HepG2 (cell line): ENCODE measurements at regions not wholly inside any gene's neighbourhood (a gene's known extent, or its start where the extent isn't known, plus 50 kb on each side); places are given as distances from the start of the nearest gene placed in this dataset.

ENCODE experiments used
- ATAC-seq: fragments of 200-7000 bp; cut with Tn5 transposase; 3 replicates; pipeline ENCODE4 v1.9.1; 2020; ENCODE audit warnings: mild to moderate bottlenecking, moderate library complexity
- BruUV-seq: library from RNA; stranded (reverse); fragments of 400-500 nt; replicated peaks from 2 replicates; lab custom pipeline; 2021; lab: Mats Ljungman, UMichigan
- CTCF ChIA-PET: fragments of 300-600 bp; formaldehyde crosslinking; extraction: SDS; loops from one replicate; lab custom pipeline; 2021; ENCODE audit warnings: low total read pairs, inconsistent platforms, low intra/inter-chr PET ratio; lab: Yijun Ruan, JAX
- POLR2A ChIA-PET: fragments of 350-600 bp; sonication (Branson Sonifier 250); formaldehyde crosslinking; loops from one replicate; lab custom pipeline; 2020; ENCODE audit warnings: antibody characterized with exemption, inconsistent platforms; lab: Yijun Ruan, JAX
- DNase-seq: peaks from one replicate; pipeline ENCODE4 v3.0.0-alpha.2; 2015; ENCODE audit warnings: low spot score
- FAIRE-seq: peaks from 3 replicates; lab custom pipeline; 2011; peaks lifted over from hg19 to GRCh38; lab: Jason Lieb, UNC
- H2AFZ ChIP-seq: one replicate; pipeline ENCODE4 v1.6.1; 2011; ENCODE audit warnings: low read length, inconsistent platforms
- H3K27ac ChIP-seq: fragments of 300-600 bp; 3 replicates; pipeline ENCODE4 v1.8.0; 2011; ENCODE audit warnings: mixed run types, mild to moderate bottlenecking, mixed read lengths, low read length, inconsistent platforms; ENCODE audit not compliant: insufficient read depth; ENCODE audit errors: extremely low read length
- H3K27me3 ChIP-seq, 2 experiments: fragments of 200-600 bp in 1 of 2; 2 replicates in 1 of 2; 3 replicates in 1 of 2; pipeline versions ENCODE4 v1.6.0 to v1.8.0; 2011; ENCODE audit warnings: low read length in 2 of 2, mild to moderate bottlenecking in 2 of 2, moderate library complexity in 2 of 2, inconsistent platforms in 1 of 2; ENCODE audit not compliant: insufficient read depth in 2 of 2, control insufficient read depth in 1 of 2
- H3K36me3 ChIP-seq, 2 experiments: fragments of 200-600 bp in 1 of 2; replicated peaks in 1 of 2; 2 replicates in 1 of 2; 3 replicates in 1 of 2; pipeline versions ENCODE4 v1.5.1 to v1.8.0; 2011; ENCODE audit warnings: low read length in 2 of 2, inconsistent platforms in 1 of 2; ENCODE audit not compliant: insufficient read depth in 2 of 2, control insufficient read depth in 1 of 2
- H3K4me1 ChIP-seq: 2 replicates; pipeline ENCODE4 v1.5.1; 2012; ENCODE audit warnings: low read length, inconsistent platforms; ENCODE audit not compliant: insufficient read depth
- H3K4me2 ChIP-seq: 2 replicates; pipeline ENCODE4 v1.6.0; 2011; ENCODE audit warnings: low read depth, low read length, inconsistent platforms
- H3K4me3 ChIP-seq, 3 experiments: fragments of 200-600 bp in 1 of 3; sonication (generic), shearing (Covaris generic) in 1 of 3; replicated peaks in 1 of 3; 2 replicates each; pipeline ENCODE4 v1.5.1; 2011 to 2016; ENCODE audit warnings: low read length in 3 of 3, inconsistent platforms in 2 of 3, low read depth in 2 of 3, mild to moderate bottlenecking in 2 of 3, control low read depth in 1 of 3, mixed read lengths in 1 of 3; ENCODE audit not compliant: insufficient read depth in 1 of 3
- H3K79me2 ChIP-seq: one replicate; pipeline ENCODE4 v1.6.1; 2011; ENCODE audit warnings: low read length, inconsistent platforms; ENCODE audit not compliant: insufficient read depth
- H3K9ac ChIP-seq: 2 replicates; pipeline ENCODE4 v1.6.0; 2011; ENCODE audit warnings: mild to moderate bottlenecking, low read depth, low read length, inconsistent platforms; ENCODE audit not compliant: insufficient read depth
- H3K9me3 ChIP-seq: 2 replicates; pipeline ENCODE4 v1.5.1; 2012; ENCODE audit warnings: mild to moderate bottlenecking, low read length
- H4K20me1 ChIP-seq: 2 replicates; pipeline ENCODE4 v1.6.0; 2011; ENCODE audit warnings: inconsistent platforms, mild to moderate bottlenecking, low read length, moderate library complexity; ENCODE audit not compliant: insufficient read depth
- ATF5 ChIP-seq: sonication (generic); formaldehyde crosslinking; IDR thresholded peaks from 2 replicates; pipeline ENCODE4 v1.4.0; 2020; ENCODE audit warnings: mild to moderate bottlenecking, low read depth, missing genetic modification reagents
- FOXA3 ChIP-seq: IDR thresholded peaks from 2 replicates; pipeline ENCODE4 v1.6.1; 2016; ENCODE audit warnings: missing genetic modification reagents, missing compliant biosample characterization
- GATAD1 ChIP-seq: IDR thresholded peaks from 2 replicates; pipeline ENCODE4 v1.6.1; 2016; ENCODE audit warnings: missing genetic modification reagents, missing compliant biosample characterization
- GATAD2A ChIP-seq: IDR thresholded peaks from 2 replicates; pipeline ENCODE4 v1.6.1; 2016
- JUNB ChIP-seq: sonication (generic); formaldehyde crosslinking; IDR thresholded peaks from 2 replicates; pipeline ENCODE4 v1.8.0; 2022; ENCODE audit warnings: missing genetic modification reagents, mild to moderate bottlenecking, borderline replicate concordance
- KAT8 ChIP-seq: IDR thresholded peaks from 2 replicates; pipeline ENCODE4 v1.6.1; 2016; ENCODE audit warnings: missing genetic modification reagents, missing compliant biosample characterization
- NR2F2 ChIP-seq: IDR thresholded peaks from 2 replicates; pipeline ENCODE4 v1.6.1; 2012; ENCODE audit warnings: low read depth, inconsistent platforms, borderline replicate concordance
- PAXIP1 ChIP-seq: sonication (generic); formaldehyde crosslinking; conservative IDR thresholded peaks from 2 replicates; pipeline ENCODE4 v1.4.0; 2020; ENCODE audit warnings: mild to moderate bottlenecking, missing genetic modification reagents, moderate library complexity
- SNAPC4 ChIP-seq: sonication (generic); formaldehyde crosslinking; IDR thresholded peaks from 2 replicates; pipeline ENCODE4 v1.4.0; 2020; ENCODE audit warnings: mild to moderate bottlenecking, missing genetic modification reagents
- WGBS: methylation state at CpG from one replicate; pipeline ENCODE4 v1.1.6; 2017; ENCODE audit warnings: low lambda C conversion rate; 5-methylcytosine and 5-hydroxymethylcytosine counted together
- in situ Hi-C: cut with HindIII; loops from 2 replicates; pipeline ENCODE4 v1.10.0; 2017; ENCODE audit warnings: low pct_unique_long_range_greater_than_20kb; ENCODE audit not compliant: extremely low pct_ligation_motif_present
- intact Hi-C: fragments of 100-400 bp; cut with micrococcal nuclease; formaldehyde crosslinking; loops from one replicate; pipeline ENCODE4 v1.10.0; 2022; ENCODE audit not compliant: unreplicated experiment
- TF ChIP-seq, protein P1 (sequence below): sonication (generic); formaldehyde crosslinking; IDR thresholded peaks from 2 replicates; pipeline ENCODE4 v1.4.0; 2020; ENCODE audit warnings: missing genetic modification reagents

GRCh38 chr6:110538416-110539160, 62.2 kb upstream of the SLC22A16 start (continued):
- no peak for TF ChIP-seq GATAD1 (CRISPR knock-in tag)

- H3K36me3 ChIP-seq, result no peaks in the 10 kb centered on the region
- ATAC-seq (no peak; the same call in 2 of the 3 replicates), FAIRE-seq (no peak), DNase-seq (peak; percentile 73)
- H2AFZ ChIP-seq, result peak overlapping the region; percentile 13
- intact Hi-C loops (no loop called here), in situ Hi-C loops (no loop called here)
- H3K27me3 ChIP-seq, result no peaks in the 10 kb centered on the region
- H3K79me2 ChIP-seq, result no peaks in the 10 kb centered on the region
- H3K9me3 ChIP-seq, result peaks cover 7% of the 10 kb centered on the region
- H4K20me1 ChIP-seq, result no peaks in the 10 kb centered on the region
- WGBS, result 60% methylated on average over 8 of the region's 8 CpGs
- no peak overlapping the region for H3K4me2 ChIP-seq
- H3K27ac ChIP-seq, result peak overlapping the region; percentile 24
- no TSS peak for BruUV-seq
- H3K9ac ChIP-seq, result peak overlapping the region; percentile 6; the same call in 1 of the 2 replicates
- CTCF ChIA-PET, result no interaction called here
- H3K4me3 ChIP-seq, result no peak overlapping the region
- H3K4me1 ChIP-seq, result peaks cover 56% of the 10 kb centered on the region
- POLR2A ChIA-PET, result interaction anchor here (2.0 kb wide), 1 partner anchor 28 kb away, joined by 6 read pairs; no protein-coding TSS in a partner anchor
- TF ChIP-seq KAT8 (CRISPR knock-in tag) (peak; percentile 19; the same call in 1 of the 2 replicates), SNAPC4 (CRISPR knock-in tag) (no peak), NR2F2 (no peak), FOXA3 (CRISPR knock-in tag) (peak; percentile 28; the same call in 1 of the 2 replicates), JUNB (CRISPR knock-in tag) (peak; percentile 77; the same call in 1 of the 2 replicates), ATF5 (CRISPR knock-in tag) (no peak), PAXIP1 (0 out of 2 replicates have a peak, but pooled peaks have one; percentile 27), GATAD2A (peak; percentile 58)
- TF ChIP-seq, protein P1, sequence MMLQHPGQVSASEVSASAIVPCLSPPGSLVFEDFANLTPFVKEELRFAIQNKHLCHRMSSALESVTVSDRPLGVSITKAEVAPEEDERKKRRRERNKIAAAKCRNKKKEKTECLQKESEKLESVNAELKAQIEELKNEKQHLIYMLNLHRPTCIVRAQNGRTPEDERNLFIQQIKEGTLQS, result peak; percentile 43; the same call in 1 of the 2 replicates
Observed at GRCh38 chr6:110537208-110538123, 61.1 kb upstream of the SLC22A16 start.
